Stimulated activated naive CD8-positive, alpha-beta T cell treated with anti-CD3 and anti-CD28 coated beads, Interleukin-15, Interleukin-2, amounts not matched to agents 100 U/mL and 50 U/mL, for 24 hours (primary cell): ENCODE measurements at regions not wholly inside any gene's neighbourhood (a gene's known extent, or its start where the extent isn't known, plus 50 kb on each side); places are given as distances from the start of the nearest gene placed in this dataset.
"Not testable (repeated sequence)": the region's sequence is repeated elsewhere in the genome, so short reads cannot be mapped to it uniquely, and the experiment has no call there.

Experiments
- ATAC-seq: fragments of 150-1000 bp; cut with Tn5 transposase; one replicate; pipeline ENCODE4 v1.10.0; 2021
- DNase-seq: peaks from one replicate; pipeline ENCODE4 v3.0.0; 2021

DNA sequence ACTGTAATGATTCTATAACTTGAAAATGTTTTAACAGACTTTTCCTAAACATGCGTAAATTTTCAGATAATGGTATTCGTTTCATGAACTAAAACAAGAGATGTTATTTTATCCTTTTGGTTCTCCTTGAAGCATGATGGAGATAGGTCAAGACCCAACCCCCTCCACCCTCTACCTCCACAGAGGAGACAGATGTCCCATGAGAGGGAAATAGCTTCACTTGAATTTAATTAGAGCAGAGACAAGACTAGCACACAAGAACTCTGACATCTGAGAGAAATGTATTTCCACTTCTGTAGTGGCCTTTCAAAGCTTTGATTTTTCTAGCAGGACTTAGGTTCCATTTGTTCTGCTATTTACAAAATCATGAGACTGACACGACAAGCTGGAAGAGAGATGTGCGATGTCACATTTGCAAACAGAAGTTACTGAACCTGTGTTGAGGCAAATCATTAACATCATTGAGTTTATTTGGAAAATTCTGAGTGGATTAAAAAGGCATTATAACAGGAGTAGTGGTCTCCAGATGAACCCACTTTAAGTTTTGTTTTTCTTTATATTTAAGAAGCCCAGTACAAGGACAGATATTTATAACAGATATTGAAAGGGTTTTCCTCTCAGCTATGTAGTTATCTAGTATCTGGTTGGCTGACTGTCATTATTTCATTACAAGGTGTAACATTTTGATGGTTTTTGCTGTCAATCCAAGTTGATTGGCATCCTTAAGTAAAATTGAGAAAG, 276.2 kb downstream of the ASXL3 start:
- no peak for DNase-seq
- ATAC-seq = no peak

DNA sequence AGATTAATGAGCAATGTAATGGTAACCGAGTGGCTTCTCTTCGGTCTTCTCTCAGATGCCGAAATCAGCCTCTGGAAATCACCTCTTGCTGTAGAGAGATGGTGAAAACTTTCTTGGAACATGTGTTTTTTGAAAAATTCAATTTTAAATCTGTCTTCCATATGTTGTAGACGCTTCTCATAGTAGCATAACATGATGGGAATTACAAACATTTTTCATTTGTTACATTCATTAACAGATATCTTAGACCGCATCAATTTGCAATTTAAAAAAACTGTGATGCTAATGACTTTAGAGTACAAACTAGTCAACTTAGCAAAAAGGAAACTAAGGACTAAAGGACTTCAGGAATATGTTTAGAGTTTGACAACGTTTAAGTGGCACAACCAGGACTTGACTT, 275.2 kb downstream of the ASXL3 start:
- ATAC-seq (no peak), DNase-seq (no peak)

DNA sequence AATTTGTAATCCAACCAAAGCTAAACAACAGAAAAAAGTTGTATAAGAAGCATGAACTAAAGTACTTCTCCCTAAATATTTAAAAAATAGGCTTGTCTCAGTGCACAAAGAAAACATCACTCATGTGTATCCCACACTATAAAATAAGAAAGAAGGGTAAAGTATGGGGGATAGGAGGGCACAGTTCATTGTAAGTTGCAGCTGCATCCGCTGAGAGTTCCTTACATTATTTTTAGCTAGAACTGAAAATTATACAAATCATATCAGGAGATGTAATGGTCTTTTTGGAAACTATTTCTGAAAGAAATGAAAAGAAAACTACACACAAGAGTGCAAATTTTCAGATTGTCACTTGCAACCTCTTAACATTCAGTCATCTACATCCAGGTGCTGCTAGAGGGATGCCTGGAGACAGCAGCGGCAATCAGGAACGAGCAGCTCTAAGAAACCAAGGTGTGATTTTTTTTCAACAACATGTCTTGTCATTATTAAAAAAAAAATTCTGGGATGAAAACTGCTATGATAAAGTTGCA, 273.6 kb downstream of the ASXL3 start:
- ATAC-seq = no peak
- DNase-seq = no peak

DNA sequence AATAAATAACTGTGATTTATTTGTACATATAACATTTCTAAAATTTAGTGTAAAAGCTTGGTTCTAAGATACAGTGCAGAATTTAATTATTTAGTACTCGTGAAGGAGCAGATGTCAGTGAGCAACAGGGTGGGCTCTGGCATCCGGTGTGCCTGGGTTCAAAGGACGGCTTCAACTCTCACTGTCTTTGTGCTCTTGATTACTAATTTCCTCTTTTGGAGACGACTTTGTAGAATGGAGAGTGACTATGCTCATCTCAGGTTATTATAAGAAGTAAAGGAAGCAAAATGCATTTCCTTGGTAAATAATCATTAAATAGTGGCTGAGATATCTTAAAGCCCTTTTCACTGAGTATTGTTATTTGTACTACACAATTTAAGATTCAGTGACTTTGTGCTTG, 271.7 kb downstream of the ASXL3 start:
- DNase-seq (no peak), ATAC-seq (no peak)

DNA sequence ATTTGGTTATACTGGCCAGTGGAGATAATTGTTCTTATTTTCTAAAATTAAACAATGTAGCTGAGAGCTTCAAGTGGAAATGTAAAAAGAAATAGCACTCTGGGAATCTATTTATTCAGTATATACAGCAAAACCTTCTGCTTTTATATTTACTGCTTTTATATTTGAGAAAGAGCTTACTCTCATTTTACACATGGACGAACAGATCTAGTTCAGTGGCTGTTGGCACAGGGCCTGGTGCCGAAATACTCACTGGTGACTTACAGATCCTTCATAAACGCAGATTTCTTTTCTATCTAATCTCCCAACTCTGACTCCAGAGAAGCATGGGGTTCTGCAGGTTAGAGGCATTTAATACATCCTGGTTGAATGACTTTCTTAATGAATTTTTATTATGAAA, 266.2 kb downstream of the ASXL3 start:
- ATAC-seq (no peak), DNase-seq (no peak)

DNA sequence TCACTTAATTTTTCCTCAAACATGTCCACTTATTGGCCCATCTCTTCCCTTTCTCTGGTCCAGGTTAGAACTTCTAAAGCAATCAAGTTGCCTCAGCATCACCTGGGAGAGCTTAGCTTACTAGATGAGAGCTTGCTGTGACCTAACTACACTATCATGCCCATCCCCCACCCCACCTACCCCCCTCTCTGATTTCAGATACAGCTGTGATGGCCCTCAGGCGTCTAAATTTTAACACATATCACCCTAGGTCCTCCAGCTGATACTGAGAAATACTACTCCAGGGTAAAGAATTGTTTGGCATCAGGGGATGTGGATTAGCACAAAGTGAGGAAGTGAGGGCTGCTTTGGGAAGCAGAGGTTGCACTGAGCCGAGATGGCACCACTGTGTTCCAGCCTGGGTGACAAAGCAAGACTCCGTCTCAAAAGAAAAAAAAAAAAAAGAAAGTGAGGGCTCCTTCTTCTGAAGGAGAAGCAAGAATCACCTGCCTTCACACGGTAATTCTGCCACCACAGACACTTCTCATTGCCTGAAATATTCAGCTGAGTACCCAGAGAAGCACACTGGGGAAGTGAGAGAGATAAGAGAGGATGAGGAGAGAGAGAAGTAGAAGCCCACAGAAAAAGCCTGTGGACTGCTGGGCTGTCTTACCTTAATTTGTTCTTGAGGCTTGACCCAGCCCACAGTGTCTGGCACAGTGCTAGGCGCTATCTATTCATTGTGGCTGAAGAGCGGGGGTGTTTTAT, 263.4 kb downstream of the ASXL3 start:
- ATAC-seq (no peak), DNase-seq (no peak)

DNA sequence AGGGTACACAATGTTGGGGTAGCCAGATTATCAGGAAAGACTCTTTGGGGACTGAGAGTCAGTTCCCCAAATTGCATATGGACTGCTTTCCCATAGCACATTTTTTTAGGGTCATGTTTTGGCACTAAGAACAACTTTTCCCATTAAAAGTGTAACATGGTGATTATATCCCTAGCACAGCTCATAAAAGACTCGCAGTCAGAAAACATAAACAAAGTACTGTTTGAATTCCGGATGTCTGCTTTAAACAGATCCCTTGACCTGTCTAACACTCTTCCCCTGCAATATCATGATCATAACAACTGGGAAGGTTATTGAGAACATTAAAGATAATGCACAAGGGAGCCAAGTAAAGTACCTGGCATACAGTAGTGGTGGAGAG, 262.2 kb downstream of the ASXL3 start:
- ATAC-seq (no peak), DNase-seq (no peak)

DNA sequence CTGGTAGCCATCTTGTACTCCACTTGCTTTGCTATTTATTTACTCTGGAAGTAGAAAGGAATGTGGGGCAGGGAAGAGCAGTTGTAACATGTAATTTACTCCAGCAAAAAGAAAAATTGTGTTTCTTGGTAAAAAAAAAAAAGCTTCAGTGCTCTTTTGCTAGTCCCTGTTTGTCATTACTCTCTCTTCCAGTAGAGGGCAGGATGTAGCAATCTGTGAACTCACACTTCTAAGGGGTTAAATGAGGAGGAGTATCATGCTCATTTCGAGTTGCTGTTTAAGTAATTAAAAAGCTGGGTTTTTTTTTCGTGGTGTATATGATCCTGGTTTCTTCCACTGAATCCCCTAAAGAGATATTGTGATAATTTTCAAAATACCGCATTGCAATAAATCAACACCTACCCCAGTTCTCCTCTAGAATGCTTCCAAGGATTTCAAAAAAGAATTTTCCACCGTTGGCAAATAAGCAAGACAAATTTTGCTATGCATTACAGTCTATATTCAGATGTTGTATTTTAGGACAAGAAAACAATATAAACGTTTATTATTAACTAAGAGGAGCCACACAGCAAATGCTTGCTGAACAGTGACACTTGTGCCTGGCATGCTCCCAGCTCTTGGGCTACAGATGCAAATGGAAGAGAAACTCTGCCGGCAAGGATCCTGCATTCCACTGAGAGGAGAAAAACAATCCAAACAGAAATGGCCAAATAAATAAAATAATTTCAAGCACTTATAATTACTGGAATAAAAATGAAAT, 261.6 kb downstream of the ASXL3 start:
- DNase-seq = no peak
- no peak for ATAC-seq

DNA sequence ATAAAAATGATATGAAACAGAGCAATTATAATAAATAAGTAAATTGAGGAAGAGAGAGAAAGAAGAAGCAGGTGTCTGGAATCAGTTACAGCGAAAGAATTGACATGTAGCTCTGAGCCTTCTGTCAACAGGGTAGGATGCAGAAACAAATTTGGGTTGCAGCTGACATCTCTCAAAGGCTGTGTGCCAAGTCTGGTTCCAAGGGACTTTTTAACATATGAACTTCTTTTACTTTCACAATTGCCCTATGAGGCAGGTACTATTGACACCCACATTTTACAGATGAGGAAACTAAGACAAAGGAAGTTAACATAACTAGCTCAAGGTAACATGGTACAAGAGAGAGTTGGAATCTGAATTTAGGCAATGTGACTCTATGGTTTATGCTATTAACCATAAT, 260.0 kb downstream of the ASXL3 start:
- ATAC-seq (no peak), DNase-seq (no peak)

DNA sequence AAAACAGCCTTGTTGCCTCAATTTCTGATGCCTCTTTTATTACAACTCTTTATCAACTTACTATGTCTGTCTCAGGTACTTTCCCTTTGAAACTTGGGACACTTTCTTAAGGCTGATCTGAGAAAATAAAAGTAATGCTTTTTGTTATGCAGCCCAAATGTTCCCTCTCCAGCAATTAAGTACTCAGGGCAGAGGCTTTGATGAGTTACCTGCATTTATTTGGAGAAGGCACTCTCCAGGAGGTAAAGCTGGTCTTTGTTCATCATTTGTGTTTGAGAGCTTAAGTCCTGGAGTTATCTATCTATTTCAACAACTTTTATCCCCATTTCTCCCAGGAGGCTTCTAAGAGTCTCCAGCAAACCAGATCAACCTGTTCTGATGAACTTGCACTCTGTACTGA, 259.2 kb downstream of the ASXL3 start:
- no peak for ATAC-seq
- DNase-seq = no peak

DNA sequence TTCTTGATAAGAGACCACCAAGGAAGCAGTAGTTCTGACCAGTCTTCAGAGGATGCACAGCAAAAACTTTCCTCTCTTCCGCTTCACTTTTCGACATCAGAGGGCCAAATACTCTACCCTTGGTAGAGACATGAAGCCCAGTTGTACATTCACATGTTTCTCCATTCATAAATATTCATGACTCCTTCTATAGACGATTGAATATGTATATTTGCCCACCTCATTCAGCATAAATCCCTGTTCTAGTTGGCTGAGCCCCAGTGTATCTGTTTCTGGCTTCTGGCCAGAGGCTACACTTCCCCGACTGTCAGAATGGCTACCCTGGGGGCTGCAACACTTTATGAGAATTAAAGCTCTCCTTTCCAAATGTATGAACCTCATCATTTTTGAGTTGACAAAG, 258.5 kb downstream of the ASXL3 start:
- no peak for ATAC-seq
- DNase-seq = no peak

DNA sequence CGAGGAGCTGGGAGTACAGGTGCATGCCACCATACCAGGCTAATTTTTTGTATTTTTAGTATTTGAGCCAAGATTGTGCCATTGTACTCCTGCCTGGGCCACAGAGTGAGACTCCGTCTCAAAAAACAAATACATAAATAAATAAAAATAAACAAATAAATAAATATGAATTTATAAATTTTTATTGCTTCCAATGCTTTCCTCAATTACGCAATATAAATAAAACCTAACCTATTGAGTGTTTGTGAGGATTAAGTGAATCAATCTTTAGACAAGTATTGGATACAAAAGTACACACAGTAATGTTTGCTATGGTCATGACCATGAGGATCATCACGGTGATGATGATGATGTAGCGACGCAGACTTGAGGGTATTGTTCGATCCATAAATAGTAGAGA, 257.4 kb downstream of the ASXL3 start:
- ATAC-seq = no peak
- DNase-seq = no peak

DNA sequence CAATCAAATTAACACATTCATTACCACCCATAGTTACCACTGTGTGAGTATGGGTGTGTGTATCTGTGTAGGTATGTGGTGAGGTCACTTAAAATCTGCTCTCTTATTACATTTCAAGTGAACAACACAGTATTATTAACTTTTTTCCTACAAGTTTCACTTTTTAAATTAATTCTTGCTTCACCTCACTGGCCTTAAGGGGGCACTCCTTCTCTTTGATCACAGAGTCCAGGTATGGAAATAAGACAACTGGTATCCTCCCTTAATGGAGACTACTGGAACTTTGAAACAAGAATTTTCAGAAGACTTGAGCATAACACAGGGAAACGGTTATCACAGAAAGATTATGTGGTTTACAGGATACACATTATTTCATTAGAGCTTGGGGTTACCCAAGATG, 255.8 kb downstream of the ASXL3 start:
- DNase-seq = no peak
- no peak for ATAC-seq

DNA sequence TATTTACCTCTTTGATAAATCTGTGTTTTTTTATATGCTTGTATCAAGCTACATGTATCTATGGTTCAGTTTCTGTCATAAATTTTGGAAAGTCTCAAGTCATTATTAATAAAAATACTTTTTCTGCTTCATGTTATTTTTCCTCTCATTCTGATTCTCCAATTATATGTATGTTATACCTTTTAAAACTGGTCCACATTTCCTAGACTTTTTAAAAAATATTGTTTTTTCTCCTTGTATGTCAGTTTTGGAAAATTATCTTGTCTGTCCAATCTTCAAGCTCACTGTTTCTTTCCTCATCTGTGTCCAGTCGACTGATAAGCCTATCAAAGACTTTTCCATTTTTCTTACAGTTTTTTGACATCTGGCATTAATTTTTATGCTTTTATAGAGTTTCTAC, 253.4 kb downstream of the ASXL3 start:
- DNase-seq = no peak
- ATAC-seq = no peak

DNA sequence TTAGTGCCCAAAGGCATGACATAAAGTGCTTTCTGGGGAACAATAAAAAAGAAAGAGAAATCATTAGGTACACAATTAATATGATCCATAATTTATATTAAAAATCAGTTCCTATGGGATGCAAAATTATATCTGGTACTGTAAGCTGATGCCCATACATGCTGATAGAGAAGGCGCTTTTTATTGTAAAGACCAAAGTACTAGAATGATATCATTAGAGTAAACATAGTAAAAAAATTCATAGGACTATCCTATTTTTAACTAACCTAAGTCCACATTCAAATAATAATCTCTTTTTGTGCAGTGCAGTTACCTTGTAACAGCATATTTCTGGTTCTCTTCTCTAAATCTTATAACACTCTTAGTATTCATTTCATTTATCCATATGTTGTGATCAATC, 252.2 kb downstream of the ASXL3 start:
- ATAC-seq = no peak

DNA sequence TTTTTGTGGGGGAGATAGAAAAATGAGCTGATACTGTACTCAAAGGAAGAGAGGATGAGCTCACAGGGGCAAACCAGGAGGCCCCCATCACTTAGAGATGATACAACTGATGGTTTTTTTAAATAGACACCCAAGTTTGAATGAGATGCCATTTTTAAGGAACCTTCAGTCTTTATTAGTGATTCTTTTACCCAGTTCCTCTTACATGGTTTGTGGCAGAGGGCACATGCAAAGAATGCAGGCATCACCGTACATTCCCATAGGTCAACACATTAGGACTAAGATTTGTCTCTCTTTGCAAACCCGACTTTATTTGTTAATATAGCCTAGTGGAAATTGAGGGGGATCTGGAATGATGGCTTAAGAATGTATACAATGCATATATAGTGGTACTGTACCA, 250.9 kb downstream of the ASXL3 start:
- no peak for ATAC-seq
- no peak for DNase-seq

More for the DNA sequence above, 252.2 kb downstream of the ASXL3 start:
- no peak for DNase-seq

DNA sequence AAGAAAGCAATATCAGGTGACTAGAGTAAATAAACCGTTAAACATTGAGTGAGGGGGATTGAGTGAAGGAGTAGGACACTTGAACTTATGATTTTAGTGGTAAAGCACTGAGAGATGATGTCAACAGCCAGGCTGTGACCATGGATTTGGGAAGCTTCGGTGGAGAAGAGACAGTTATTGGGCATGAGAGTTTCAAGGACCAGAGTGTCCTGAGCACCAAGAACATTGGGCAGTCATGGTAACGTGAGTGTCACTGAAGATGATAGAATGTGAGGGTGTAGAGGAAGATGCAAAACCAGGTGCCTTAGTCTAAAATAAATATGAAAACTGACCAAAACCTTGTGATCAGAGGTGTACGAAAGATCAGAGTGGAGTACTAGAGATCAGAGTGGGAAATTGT, 248.1 kb downstream of the ASXL3 start:
- ATAC-seq (no peak), DNase-seq (no peak)

DNA sequence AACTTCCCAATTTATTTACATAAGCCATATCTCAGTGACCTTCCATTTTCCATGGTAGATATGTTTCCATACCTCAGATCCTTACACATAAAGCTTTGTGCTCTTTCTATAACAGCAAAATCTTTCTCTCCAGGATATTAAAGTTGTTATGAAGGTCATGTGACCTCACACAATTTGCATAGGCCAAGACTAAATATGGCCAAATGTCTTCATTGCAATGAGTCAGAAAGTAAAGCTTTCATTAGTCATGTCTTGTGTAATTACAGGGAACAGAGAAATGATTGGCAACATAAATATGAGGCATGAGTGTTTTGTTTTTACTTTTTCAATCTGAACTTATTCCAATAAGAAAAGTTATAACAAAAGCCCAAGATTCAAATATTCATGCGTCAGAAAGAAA, 243.5 kb downstream of the ASXL3 start:
- no peak for DNase-seq
- ATAC-seq = no peak

DNA sequence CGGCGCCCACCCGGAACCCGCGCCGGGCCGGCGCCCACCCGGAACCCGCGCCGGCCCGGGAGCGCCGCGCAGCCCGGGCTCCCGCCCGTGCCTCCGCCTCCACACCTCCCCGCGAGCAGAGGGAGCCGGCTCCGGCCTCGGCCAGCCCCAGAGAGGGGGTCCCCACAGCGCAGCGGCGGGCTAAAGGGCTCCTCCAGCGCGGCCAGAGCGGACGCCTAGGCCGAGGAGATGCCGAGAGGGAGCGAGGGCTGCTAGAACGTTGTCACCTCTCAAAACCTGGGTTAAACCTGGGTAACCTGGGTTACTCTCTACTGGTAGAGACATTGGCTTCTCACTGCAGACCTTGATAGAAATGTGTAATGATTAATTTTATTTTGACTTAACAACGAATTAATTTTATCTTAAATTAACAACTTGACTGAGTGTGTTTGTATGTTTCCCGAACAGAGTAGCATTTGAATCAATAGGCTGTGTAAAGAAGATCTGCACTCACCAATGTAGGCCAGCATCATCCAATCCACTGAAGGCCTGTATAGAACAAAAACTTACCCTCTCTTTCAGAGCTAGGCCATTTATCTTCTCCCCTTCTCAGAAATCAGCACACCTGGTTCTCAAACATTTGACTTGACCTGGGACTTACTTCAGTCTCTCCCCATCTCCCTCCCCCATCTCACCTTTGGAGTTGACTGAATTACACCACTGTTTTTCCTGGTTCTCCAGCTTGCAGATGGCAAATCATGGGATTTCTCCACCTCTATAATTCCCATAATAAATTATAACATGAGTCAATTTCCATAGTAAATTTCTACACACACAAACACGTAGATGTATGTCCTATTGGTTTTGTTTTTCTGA, 242.7 kb downstream of the ASXL3 start:
- no peak for DNase-seq

DNA sequence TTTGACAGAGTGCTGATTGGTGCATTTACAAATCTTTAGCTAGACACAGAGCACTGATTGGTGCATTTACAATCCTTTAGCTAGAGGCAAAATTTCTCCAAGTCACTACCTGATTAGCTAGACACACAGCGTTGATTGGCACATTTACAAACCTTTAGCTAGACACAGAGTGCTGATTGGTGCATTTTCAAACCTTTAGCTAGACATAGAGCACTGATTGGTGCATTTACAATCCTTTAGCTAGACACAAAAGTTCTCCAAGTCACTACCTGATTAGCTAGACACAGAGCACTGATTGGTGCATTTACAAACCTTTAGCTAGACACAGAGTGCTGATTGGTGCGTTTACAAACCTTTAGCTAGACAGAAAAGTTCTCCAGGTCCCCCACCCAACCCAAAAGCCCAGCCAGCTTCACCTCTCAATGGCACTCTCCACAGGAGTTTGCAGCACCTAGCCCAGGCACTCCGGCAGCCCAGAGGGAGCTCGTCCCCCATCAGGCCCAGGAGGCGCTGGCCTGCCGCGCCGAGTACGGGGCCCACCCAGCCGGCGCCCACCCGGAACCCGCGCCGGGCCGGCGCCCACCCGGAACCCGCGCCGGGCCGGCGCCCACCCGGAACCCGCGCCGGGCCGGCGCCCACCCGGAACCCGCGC, 241.8 kb downstream of the ASXL3 start:
- not testable (repeated sequence) for ATAC-seq, DNase-seq

More for the DNA sequence above, 242.7 kb downstream of the ASXL3 start:
- no peak for ATAC-seq

DNA sequence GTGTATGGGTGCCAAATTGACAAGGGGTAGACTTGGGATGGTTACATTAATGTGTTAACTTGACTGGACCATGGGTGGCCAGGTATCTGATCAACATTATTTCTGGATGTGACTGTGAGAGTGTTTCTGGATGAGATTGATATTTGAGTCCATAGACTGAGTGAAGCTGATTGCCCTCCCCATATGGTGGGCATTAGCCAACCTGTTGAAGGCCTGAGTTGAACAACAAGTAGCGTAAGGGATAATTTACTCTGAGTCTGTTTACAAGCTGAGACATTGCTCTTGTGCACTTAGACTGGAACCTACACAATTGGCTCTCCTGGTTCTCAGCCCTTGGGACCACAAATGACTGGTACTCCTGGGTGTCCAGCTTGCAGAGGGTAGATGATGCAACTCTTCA, 240.1 kb downstream of the ASXL3 start:
- DNase-seq (no peak), ATAC-seq (no peak)

DNA sequence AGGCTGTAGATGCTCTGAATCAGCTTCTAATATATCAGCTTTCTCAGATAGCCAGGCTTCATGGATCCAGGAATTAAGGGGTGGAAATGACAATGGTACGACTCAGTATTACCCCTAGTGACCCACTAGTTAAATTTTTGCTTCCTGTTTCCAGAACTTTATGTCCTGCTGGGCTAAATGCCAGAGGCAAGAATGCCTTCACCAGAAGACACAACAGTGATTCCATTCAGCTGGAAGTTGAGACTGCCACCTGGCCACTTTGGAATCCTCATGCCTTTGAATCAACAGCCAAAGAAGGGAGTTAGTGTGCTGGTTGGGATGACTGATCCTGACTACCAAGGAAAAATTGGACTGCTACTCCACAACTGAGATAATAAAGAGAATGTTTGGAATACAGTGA, 239.1 kb downstream of the ASXL3 start:
- DNase-seq = no peak

More for the DNA sequence above, 239.1 kb downstream of the ASXL3 start:
- ATAC-seq = no peak
